Esophagus muscularis mucosa (tissue), 2 donors: ENCODE measurements at regions not wholly inside any gene's neighbourhood (a gene's known extent, or its start where the extent isn't known, plus 50 kb on each side); places are given as distances from the start of the nearest gene placed in this dataset.

Experiments
- EP300 ChIP-seq: sonication (generic); formaldehyde crosslinking; IDR thresholded peaks from one replicate; pipeline ENCODE4 v1.6.1; 2017; ENCODE audit warnings: antibody characterized with exemption
- POLR2A ChIP-seq: fragments of 450-650 bp; IDR thresholded peaks from one replicate; pipeline ENCODE4 v1.6.1; 2017; ENCODE audit warnings: antibody characterized with exemption, moderate library complexity, mild to moderate bottlenecking, low read depth

DNA sequence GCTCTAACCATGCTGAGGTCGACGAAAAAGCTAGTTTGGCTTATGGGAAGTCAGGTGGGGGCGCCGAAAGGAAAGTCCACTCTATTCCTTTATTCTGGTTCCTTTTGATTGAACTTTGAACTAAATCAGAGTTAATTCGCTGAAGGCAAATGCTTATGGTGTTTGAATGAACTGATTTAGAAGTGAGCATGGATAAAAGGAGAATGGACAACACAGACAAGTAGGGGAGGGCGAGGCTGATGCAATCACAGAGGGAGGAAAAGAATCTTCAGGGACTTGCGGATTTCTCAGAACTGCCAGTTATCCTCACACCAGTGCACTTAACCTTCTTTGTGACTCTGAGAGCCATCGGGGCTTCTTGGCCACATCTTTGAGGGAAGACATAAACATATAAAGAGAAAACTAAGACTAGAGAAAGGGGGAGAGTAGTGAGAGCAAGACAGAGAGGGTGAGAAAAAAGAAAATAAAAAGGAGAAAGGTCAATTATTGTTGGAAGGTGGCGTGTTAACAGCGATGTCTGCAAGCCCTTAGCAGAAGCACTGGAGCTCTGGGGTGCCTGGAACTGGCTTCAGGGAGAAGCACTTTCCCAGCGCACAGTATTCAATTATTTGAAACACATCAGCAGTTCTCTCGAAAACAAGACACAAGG, 59.2 kb downstream of the PABIR2 start:
- no peak for TF ChIP-seq POLR2A
- TF ChIP-seq EP300, result no peak
